Activated naive CD4-positive, alpha-beta T cell treated with anti-CD3 and anti-CD28 coated beads, Interleukin-2, amount 50 U/mL, for 72 hours (primary cell): ENCODE measurements at regions not wholly inside any gene's neighbourhood (a gene's known extent, or its start where the extent isn't known, plus 50 kb on each side); places are given as distances from the start of the nearest gene placed in this dataset.
"Not testable (repeated sequence)": the region's sequence is repeated elsewhere in the genome, so short reads cannot be mapped to it uniquely, and the experiment has no call there.

Experiments
- ATAC-seq, 2 donors: fragments of 150-1000 bp; cut with Tn5 transposase; 2 replicates each; pipeline ENCODE4 v1.10.0; 2021; ENCODE audit warnings: mild to moderate bottlenecking in 2 of 2, moderate library complexity in 2 of 2
- DNase-seq, 2 donors: peaks; one replicate each; pipeline ENCODE4 v3.0.0; 2021 to 2022; ENCODE audit warnings: low spot score in 2 of 2
- H3K27ac Mint-ChIP-seq, 2 donors: one replicate each; pipeline ENCODE4 v1.8.0; 2022; ENCODE audit warnings: mild to moderate bottlenecking in 2 of 2, mixed read lengths in 2 of 2
- H3K36me3 Mint-ChIP-seq, 2 donors: one replicate each; pipeline ENCODE4 v1.8.0; 2022; ENCODE audit warnings: mixed read lengths in 2 of 2
- H3K9me3 Mint-ChIP-seq, 2 donors: one replicate each; pipeline ENCODE4 v1.8.0; 2022; ENCODE audit warnings: mixed read lengths in 2 of 2

- Mint-ChIP-seq H3K36me3 (peaks cover 0 to 8% of the 10 kb centered on the region in 2 donors), H3K27ac (no peak overlapping the region), H3K9me3 (no peaks in the 10 kb centered on the region)
- ATAC-seq, result no peak
- no peak for DNase-seq
These were observed 59.0 kb downstream of the FASLG start for GRCh38 chr1:172717722-172718465.

DNA sequence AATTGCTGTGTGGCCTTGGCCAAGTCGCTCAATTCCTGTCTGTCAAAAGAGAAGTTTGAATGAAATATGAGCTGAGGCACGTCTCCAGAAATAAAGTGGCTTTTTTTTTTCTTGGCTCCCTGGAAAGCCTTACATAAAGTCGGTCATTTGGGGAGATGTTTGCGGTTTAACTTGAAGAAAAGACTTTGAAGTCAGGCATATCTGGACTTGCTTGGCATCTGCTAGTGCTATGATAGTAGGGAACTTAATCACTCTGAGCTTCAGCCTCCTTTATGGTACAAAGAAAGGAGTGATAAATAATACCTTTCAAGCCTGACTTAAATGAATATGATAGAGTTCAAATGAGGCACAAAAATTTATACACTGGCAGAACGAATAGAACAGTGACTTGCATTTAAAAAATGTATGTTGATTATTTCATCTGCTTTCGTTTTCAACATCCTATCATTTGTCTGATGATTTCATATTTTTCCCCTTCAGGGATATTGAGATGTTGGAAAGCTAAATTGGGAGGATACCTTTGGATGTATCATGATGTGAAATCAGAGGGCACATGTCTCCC lies 60.2 kb downstream of the FASLG start:
- ATAC-seq (no peak), DNase-seq (no peak)
- H3K36me3 Mint-ChIP-seq, result peaks cover 0 to 8% of the 10 kb centered on the region in 2 donors
- H3K27ac Mint-ChIP-seq, result peak overlapping the region in 1 of 2 donors; percentile 13
- H3K9me3 Mint-ChIP-seq, result no peaks in the 10 kb centered on the region

DNA sequence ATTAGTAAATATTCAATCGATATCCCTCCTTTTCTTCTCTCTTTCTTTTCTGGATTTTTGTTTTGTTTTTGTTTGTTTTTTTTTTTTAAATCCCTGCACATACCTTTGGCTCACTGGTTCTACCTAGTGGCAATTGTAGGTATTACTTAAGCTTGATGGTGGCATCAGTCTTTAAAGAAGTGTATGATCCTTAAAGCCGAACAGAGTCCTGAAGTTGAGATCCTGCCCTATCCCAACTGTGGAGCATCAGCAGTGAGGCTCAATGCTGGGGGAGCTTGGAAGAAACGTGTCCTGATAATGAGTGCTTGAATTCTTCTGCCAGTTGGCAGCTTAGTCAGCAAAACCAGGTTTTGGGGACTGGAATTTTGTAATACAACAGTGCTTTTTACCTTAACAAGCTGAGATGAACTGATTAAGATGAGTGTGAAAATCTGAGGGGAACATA lies 60.8 kb downstream of the FASLG start:
- ATAC-seq (no peak), DNase-seq (no peak)
- Mint-ChIP-seq H3K36me3 (peaks cover 0 to 8% of the 10 kb centered on the region in 2 donors), H3K27ac (peak overlapping the region in 1 of 2 donors; percentile 13), H3K9me3 (no peaks in the 10 kb centered on the region)

DNA sequence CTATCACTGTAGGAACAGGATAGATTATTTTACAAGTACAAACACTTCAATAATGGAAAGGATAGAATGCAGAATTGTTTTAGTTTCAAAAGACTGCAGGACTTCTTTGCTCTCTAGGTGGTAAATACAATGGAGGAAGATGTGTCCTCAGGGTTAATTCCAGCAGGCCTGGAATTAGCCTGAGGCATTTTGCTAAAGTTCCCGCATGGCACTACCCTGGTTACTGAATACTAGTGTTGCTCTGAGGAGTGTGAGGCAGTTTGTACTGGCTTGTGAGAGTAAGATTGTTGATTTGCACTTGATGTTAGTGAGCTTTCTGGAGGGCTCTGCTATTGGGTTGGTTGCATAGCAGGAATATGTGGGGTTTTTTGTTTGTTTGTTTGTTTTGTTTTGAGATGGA lies 61.4 kb downstream of the FASLG start:
- H3K27ac Mint-ChIP-seq, result no peak overlapping the region
- ATAC-seq, result no peak

GRCh38 chr1:172723251-172723650 lies 64.3 kb downstream of the FASLG start:
- peaks cover 4 to 6% of the 10 kb centered on the region in 2 donors for H3K9me3 Mint-ChIP-seq
- H3K36me3 Mint-ChIP-seq, result peaks cover 3 to 6% of the 10 kb centered on the region in 2 donors
- ATAC-seq (no peak), DNase-seq (no peak)
- no peak overlapping the region for H3K27ac Mint-ChIP-seq

More for the DNA sequence above, 61.4 kb downstream of the FASLG start:
- no peaks in the 10 kb centered on the region for H3K9me3 Mint-ChIP-seq
- peaks cover 0 to 8% of the 10 kb centered on the region in 2 donors for H3K36me3 Mint-ChIP-seq
- DNase-seq, result no peak

GRCh38 chr1:172724232-172724631 lies 65.3 kb downstream of the FASLG start:
- Mint-ChIP-seq H3K36me3 (peaks cover 11 to 12% of the 10 kb centered on the region in 2 donors), H3K9me3 (peaks cover 4 to 6% of the 10 kb centered on the region in 2 donors), H3K27ac (no peak overlapping the region)
- ATAC-seq, result no peak
- no peak for DNase-seq

- no peak overlapping the region for H3K27ac Mint-ChIP-seq
- ATAC-seq, result peak in 1 of 2 donors; percentile 44
- peaks cover 4 to 6% of the 10 kb centered on the region in 2 donors for H3K9me3 Mint-ChIP-seq
- peaks cover 11 to 12% of the 10 kb centered on the region in 2 donors for H3K36me3 Mint-ChIP-seq
- DNase-seq, result no peak
These were observed 66.1 kb downstream of the FASLG start for GRCh38 chr1:172724765-172725613.

- Mint-ChIP-seq H3K9me3 (peaks cover 4 to 6% of the 10 kb centered on the region in 2 donors), H3K36me3 (peaks cover 11 to 12% of the 10 kb centered on the region in 2 donors), H3K27ac (no peak overlapping the region)
- DNase-seq (no peak), ATAC-seq (no peak)
These were observed 67.8 kb downstream of the FASLG start for GRCh38 chr1:172726740-172727139.

GRCh38 chr1:172727275-172727857 lies 68.5 kb downstream of the FASLG start:
- ATAC-seq, result no peak
- Mint-ChIP-seq H3K27ac (no peak overlapping the region), H3K36me3 (peaks cover 11 to 12% of the 10 kb centered on the region in 2 donors), H3K9me3 (peaks cover 4 to 6% of the 10 kb centered on the region in 2 donors)
- no peak for DNase-seq

DNA sequence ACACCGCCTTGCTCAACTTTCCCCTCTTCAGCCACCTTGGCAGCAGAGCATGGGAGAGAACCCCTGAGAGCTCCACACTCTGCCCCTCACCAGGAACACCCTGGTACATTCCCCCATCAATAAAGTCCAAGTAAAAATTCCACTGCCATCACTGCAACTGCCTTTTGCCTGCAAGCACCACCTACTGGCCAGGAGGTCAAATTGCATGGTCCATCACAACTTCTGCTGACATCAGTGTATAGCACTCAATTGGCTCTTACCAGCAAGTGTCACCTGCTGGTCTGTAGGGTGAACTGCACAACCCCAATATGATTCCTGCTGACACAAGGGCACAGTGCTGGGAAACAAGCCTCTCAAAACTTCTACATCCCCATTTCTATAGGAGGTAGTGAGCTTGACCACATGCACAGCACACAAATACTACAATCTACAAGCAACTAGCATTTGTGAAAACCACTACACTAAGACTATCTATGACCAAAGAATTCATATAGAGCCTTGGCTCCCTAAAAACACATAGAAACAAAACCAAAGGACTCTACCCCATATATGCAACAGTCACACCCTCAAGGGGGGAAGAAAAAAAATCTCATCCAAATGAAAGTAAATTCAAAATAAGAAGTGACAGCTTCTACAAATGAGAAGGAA lies 69.2 kb downstream of the FASLG start:
- H3K27ac Mint-ChIP-seq, result no peak overlapping the region
- peak; percentile 90 to 99 for ATAC-seq
- peaks cover 4 to 6% of the 10 kb centered on the region in 2 donors for H3K9me3 Mint-ChIP-seq
- peak; percentile 45 to 64 for DNase-seq
- H3K36me3 Mint-ChIP-seq, result peaks cover 11 to 12% of the 10 kb centered on the region in 2 donors

DNA sequence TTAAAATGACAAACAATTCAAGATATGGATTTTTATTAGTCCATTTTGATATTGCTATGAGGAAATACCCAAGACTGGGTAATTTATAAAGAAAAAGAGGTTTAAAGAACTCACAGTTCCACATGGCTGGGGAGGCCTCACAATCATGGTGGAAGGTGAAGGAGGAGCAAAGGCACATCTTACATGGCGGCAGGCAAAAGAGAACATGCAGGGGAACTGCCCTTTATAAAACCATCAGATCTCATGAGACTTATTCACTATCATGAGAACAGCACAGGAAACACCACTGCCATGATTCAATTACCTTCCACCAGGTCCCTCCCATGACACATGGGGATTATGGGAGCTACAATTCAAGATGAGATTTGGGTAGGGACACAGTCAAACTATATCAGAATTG lies 69.8 kb downstream of the FASLG start:
- not testable (repeated sequence) for H3K27ac Mint-ChIP-seq, ATAC-seq, DNase-seq, H3K9me3 Mint-ChIP-seq
- H3K36me3 Mint-ChIP-seq, result peaks cover 11 to 12% of the 10 kb centered on the region in 2 donors

DNA sequence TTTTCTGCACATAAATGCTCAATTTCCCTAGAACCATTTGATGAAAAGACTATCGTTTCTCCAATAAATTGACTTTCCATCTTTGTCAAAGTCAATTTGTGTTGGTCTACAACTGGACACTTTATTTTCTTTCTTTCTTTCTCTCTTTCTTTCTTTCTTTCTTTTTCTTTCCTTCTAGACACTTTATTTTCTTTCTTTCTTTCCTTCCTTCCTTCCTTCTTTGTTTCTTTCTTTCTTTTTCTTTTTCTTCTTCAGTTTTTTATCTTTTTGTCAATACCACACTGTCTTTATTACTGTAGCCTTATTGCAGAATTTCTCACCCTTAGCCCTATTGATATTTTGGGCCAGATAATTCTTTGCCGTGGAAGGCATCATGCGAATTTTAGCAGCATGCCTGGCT lies 73.5 kb downstream of the FASLG start:
- H3K27ac Mint-ChIP-seq, result no peak overlapping the region

GRCh38 chr1:172733815-172734214 lies 74.9 kb downstream of the FASLG start:
- no peak for ATAC-seq
- Mint-ChIP-seq H3K27ac (no peak overlapping the region), H3K9me3 (no peaks in the 10 kb centered on the region), H3K36me3 (peaks cover under 1 to 3% of the 10 kb centered on the region in 2 donors)
- DNase-seq, result no peak

More for the DNA sequence above, 73.5 kb downstream of the FASLG start:
- ATAC-seq (no peak), DNase-seq (no peak)
- Mint-ChIP-seq H3K36me3 (peaks cover 11 to 12% of the 10 kb centered on the region in 2 donors), H3K9me3 (peaks cover 4 to 6% of the 10 kb centered on the region in 2 donors)

DNA sequence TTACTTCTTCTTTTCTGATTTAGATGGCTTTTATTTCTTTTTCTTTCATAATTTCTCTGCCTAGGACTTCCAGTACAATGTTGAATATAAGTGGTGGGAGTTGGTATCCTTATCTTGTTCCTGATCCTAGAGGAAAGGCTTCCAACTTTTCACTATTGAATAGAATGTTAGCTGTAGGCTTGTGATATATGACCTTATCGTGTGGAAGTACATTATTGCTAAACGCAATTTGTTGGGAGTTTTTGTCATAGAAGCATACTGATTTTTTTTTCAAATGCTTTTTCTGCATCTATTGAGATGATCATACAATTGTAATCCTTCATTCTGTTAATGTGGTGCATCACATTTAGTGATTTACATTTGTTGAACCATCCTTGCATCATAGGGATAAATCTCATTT lies 79.5 kb downstream of the FASLG start:
- no peak for ATAC-seq
- Mint-ChIP-seq H3K9me3 (no peaks in the 10 kb centered on the region), H3K27ac (no peak overlapping the region), H3K36me3 (no peaks in the 10 kb centered on the region)
- DNase-seq, result no peak

DNA sequence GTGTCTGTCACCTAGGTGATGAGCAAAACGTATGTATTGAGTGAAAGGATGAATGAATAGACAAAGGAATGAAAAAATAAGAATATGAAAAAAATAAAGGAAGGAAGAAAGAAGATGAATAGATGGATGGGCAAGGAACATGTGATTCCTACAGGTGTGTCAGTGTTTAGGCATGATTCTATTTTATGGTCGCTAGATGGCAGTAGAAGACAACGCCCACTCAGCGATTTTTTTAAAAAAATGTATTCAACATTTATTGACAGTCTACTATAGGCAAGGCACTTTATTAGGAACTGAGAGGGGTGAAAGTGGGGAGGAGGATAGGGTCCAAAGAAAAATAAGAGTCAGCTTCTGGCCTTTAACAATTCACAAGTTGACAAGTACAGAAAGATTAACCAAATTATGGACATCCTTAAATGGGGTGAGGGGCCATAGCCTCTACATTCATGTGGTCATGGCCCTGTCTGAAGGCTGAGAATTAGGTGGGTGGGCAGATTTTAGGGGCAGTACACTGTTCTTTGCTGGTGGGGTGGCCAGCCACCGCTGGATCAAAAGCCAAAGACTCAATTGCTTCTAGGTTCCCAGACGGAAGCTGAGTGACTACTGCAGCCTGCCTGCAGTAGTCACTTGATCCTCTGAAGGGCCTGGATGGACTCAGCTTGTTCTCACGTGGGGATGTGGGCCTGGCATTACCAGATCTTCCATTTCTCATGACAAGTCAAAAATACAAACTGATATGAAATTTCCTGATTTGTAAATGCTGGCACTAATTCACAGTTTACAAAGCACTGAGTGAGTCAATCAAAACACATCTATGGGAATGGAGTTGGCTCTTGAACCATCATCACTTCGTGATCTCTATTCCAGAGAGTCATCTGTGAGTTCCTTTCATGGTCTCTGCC lies 83.9 kb downstream of the FASLG start:
- no peaks in the 10 kb centered on the region for H3K36me3 Mint-ChIP-seq
- ATAC-seq (no peak), DNase-seq (no peak)
- no peaks in the 10 kb centered on the region for H3K9me3 Mint-ChIP-seq
- no peak overlapping the region for H3K27ac Mint-ChIP-seq
